K562 (cell line): ENCODE measurements at regions not wholly inside any gene's neighbourhood (a gene's known extent, or its start where the extent isn't known, plus 50 kb on each side); places are given as distances from the start of the nearest gene placed in this dataset.
"Not testable (repeated sequence)": the region's sequence is repeated elsewhere in the genome, so short reads cannot be mapped to it uniquely, and the experiment has no call there.

ENCODE experiments used
- ATAC-seq: fragments of 200-7000 bp; cut with Tn5 transposase; 3 replicates; pipeline ENCODE4 v1.9.1; 2020; ENCODE audit warnings: moderate library complexity
- BruUV-seq: library from RNA; stranded (reverse); fragments of 400-500 nt; replicated peaks from 2 replicates; lab custom pipeline; 2021; lab: Mats Ljungman, UMichigan
- CTCF ChIA-PET: fragments of 300-600 bp; formaldehyde crosslinking; extraction: SDS; loops from one replicate; lab custom pipeline; 2021; ENCODE audit warnings: low intra/inter-chr PET ratio; lab: Yijun Ruan, JAX
- POLR2A ChIA-PET: fragments of 300-600, 350-650 bp; sonication (Branson Sonifier 250); formaldehyde crosslinking; extraction: SDS; loops from one replicate; lab custom pipeline; 2021; ENCODE audit warnings: antibody characterized with exemption, inconsistent platforms; lab: Yijun Ruan, JAX
- DNase-seq, 4 experiments: peaks; one replicate each; pipeline versions ENCODE4 v3.0.0 to v3.0.0-alpha.2; 2011 to 2018; ENCODE audit warnings: low spot score in 3 of 4, mixed read lengths in 3 of 4; ENCODE audit errors: extremely low read depth in 1 of 4
- FAIRE-seq: peaks from 2 replicates; lab custom pipeline; 2011; peaks lifted over from hg19 to GRCh38; lab: Jason Lieb, UNC
- H2AFZ ChIP-seq: 2 replicates; pipeline ENCODE4 v1.6.0; 2011; ENCODE audit warnings: low read depth, low read length, control low read depth, inconsistent platforms
- H3K27ac ChIP-seq: fragments of 200-600 bp; 3 replicates; pipeline ENCODE4 v1.8.0; 2011; ENCODE audit warnings: low read depth, mild to moderate bottlenecking, control low read depth, inconsistent platforms, low read length, moderate library complexity, mixed read lengths; ENCODE audit errors: extremely low read depth
- H3K27me3 ChIP-seq, 2 experiments: fragments of 300-600 bp in 1 of 2; 2 replicates in 1 of 2; 3 replicates in 1 of 2; pipeline versions ENCODE4 v1.6.0 to v1.8.0; 2011; ENCODE audit warnings: inconsistent platforms in 2 of 2, low read length in 2 of 2, mild to moderate bottlenecking in 1 of 2, mixed read lengths in 1 of 2, moderate library complexity in 1 of 2; ENCODE audit not compliant: control insufficient read depth in 2 of 2, insufficient read depth in 2 of 2
- H3K36me3 ChIP-seq: fragments of 300-600 bp; 3 replicates; pipeline ENCODE4 v1.8.0; 2011; ENCODE audit warnings: mild to moderate bottlenecking, low read length, inconsistent platforms; ENCODE audit not compliant: control insufficient read depth, insufficient read depth
- H3K4me1 ChIP-seq, 2 experiments: fragments of 200-600 bp in 1 of 2; replicated peaks in 1 of 2; 2 replicates in 1 of 2; 3 replicates in 1 of 2; pipeline versions ENCODE4 v1.5.1 to v1.8.0; 2011; ENCODE audit warnings: inconsistent platforms in 2 of 2, low read length in 2 of 2, mild to moderate bottlenecking in 1 of 2, mixed read lengths in 1 of 2, moderate library complexity in 1 of 2; ENCODE audit not compliant: control insufficient read depth in 2 of 2, insufficient read depth in 2 of 2
- H3K4me2 ChIP-seq: 2 replicates; pipeline ENCODE4 v1.6.1; 2011; ENCODE audit warnings: low read length, control low read depth, inconsistent platforms, mixed read lengths; ENCODE audit not compliant: insufficient read depth
- H3K4me3 ChIP-seq: fragments of 200-600 bp; sonication (generic), shearing (Covaris generic); 2 replicates; pipeline ENCODE4 v1.5.1; 2016; ENCODE audit warnings: control low read depth, inconsistent platforms
- H3K79me2 ChIP-seq: fragments of 200-600 bp; 3 replicates; pipeline ENCODE4 v1.8.0; 2011; ENCODE audit warnings: low read length, inconsistent platforms; ENCODE audit not compliant: control insufficient read depth, insufficient read depth
- H3K9ac ChIP-seq, 2 experiments: 2 replicates each; pipeline versions ENCODE4 v1.6.0 to v1.6.1; 2011; ENCODE audit warnings: low read depth in 2 of 2, low read length in 2 of 2, control low read depth in 1 of 2, inconsistent platforms in 1 of 2, mild to moderate bottlenecking in 1 of 2, mixed read lengths in 1 of 2; ENCODE audit not compliant: insufficient read depth in 1 of 2
- H3K9me1 ChIP-seq: one replicate; pipeline ENCODE4 v1.6.0; 2011; ENCODE audit warnings: inconsistent platforms, mild to moderate bottlenecking, low read length, moderate library complexity; ENCODE audit not compliant: control insufficient read depth, insufficient read depth
- H3K9me3 ChIP-seq: replicated peaks from 2 replicates; pipeline ENCODE4 v1.5.1; 2011; ENCODE audit warnings: low read depth, low read length, inconsistent platforms; ENCODE audit not compliant: control insufficient read depth, insufficient read depth
- H4K20me1 ChIP-seq: replicated peaks from 2 replicates; pipeline ENCODE4 v1.6.1; 2011; ENCODE audit warnings: low read length, inconsistent platforms, mixed read lengths; ENCODE audit not compliant: control insufficient read depth, insufficient read depth
- EP400 ChIP-seq: fragments of 450-650 bp; IDR thresholded peaks from 2 replicates; pipeline ENCODE4 v1.6.1; 2017; ENCODE audit warnings: antibody characterized with exemption, mild to moderate bottlenecking, moderate library complexity
- WGBS: fragments of 100-300 bp; shearing (Covaris generic); methylation state at CpG from one replicate; pipeline ENCODE4 v1.1.6; 2016; ENCODE audit warnings: low coverage, mixed read lengths; ENCODE audit not compliant: insufficient coverage; ENCODE audit errors: missing lambda C conversion rate; 5-methylcytosine and 5-hydroxymethylcytosine counted together
- in situ Hi-C: fragments of 300-500 bp; cut with MboI; formaldehyde crosslinking; loops from 4 replicates; pipeline ENCODE4 v1.15.0; 2018; ENCODE audit warnings: inconsistent platforms, mixed read lengths
- intact Hi-C: fragments of 100-400 bp; cut with micrococcal nuclease; formaldehyde crosslinking; loops from 2 replicates; pipeline ENCODE4 v1.14.2; 2022
- TF ChIP-seq, protein P1 (sequence below), 3 experiments: fragments of 200-800 bp in 1 of 3; fragments of 250-450 bp in 1 of 3; fragments of 450-650 bp in 1 of 3; sonication (Bioruptor Pico) in 1 of 3; sonication (Bioruptor generic) in 1 of 3; formaldehyde crosslinking in 1 of 3; IDR thresholded peaks; 2 replicates each; pipeline versions ENCODE4 v1.6.1 to v1.8.0; 2016 to 2022; ENCODE audit warnings: mild to moderate bottlenecking in 2 of 3, missing genetic modification characterization in 2 of 3, missing compliant biosample characterization in 1 of 3, moderate library complexity in 1 of 3

DNA sequence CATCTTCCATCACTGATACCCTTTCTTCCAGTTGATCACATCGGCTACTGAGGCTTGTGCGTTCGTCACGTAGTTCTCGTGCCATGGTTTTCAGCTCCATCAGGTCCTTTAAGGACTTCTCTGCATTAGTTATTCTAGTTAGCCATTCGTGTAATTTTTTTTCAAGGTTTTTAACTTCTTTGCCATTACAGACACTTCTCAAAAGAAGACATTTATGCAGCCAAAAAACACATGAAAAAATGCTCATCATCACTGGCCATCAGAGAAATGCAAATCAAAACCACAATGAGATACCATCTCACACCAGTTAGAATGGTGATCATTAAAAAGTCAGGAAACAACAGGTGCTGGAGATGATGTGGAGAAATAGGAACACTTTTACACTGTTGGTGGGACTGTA lies 430.7 kb downstream of the DOK5 start:
- H3K9me3 ChIP-seq, H3K4me2 ChIP-seq, FAIRE-seq, H2AFZ ChIP-seq, H3K79me2 ChIP-seq, H4K20me1 ChIP-seq, ATAC-seq, H3K27ac ChIP-seq, DNase-seq, H3K9ac ChIP-seq, H3K4me3 ChIP-seq, in situ Hi-C loops, POLR2A ChIA-PET, CTCF ChIA-PET, intact Hi-C loops, H3K9me1 ChIP-seq, H3K4me1 ChIP-seq, H3K27me3 ChIP-seq, H3K36me3 ChIP-seq, BruUV-seq: not testable (repeated sequence)
- TF ChIP-seq, protein P1, sequence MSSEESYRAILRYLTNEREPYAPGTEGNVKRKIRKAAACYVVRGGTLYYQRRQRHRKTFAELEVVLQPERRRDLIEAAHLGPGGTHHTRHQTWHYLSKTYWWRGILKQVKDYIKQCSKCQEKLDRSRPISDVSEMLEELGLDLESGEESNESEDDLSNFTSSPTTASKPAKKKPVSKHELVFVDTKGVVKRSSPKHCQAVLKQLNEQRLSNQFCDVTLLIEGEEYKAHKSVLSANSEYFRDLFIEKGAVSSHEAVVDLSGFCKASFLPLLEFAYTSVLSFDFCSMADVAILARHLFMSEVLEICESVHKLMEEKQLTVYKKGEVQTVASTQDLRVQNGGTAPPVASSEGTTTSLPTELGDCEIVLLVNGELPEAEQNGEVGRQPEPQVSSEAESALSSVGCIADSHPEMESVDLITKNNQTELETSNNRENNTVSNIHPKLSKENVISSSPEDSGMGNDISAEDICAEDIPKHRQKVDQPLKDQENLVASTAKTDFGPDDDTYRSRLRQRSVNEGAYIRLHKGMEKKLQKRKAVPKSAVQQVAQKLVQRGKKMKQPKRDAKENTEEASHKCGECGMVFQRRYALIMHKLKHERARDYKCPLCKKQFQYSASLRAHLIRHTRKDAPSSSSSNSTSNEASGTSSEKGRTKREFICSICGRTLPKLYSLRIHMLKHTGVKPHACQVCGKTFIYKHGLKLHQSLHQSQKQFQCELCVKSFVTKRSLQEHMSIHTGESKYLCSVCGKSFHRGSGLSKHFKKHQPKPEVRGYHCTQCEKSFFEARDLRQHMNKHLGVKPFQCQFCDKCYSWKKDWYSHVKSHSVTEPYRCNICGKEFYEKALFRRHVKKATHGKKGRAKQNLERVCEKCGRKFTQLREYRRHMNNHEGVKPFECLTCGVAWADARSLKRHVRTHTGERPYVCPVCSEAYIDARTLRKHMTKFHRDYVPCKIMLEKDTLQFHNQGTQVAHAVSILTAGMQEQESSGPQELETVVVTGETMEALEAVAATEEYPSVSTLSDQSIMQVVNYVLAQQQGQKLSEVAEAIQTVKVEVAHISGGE (CRISPR knock-in tag; IDR thresholded peaks at IDR 0.05) = peak in 1 of 3 experiments; percentile 80; a peak in 1 of 6 replicates
- WGBS = 0% methylated on average over 2 of the region's 6 CpGs

DNA sequence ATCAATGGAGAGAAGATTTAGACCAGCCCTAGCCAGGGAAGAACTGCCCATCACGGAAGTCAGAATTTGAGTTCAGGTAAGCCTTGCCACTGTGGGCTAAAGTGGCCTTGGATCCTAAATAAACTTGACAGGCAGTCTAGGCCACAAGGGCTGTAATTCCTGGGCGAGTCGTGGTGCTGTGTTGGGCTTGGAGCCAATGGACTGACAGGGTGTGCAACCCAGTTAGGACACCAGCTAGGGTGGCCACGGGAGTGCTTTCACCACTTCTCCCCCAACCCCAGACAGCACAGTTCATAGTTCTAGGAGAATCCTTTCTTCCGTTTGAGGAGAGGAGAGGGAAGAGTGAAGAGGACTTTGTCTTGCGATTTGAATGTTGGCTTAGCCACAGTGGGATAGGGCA lies 422.4 kb downstream of the DOK5 start:
- WGBS = 0% methylated on average over 5 of the region's 6 CpGs
- Histone ChIP-seq H3K27me3 (no peaks in the 10 kb centered on the region), H3K9me1 (no peaks in the 10 kb centered on the region), H4K20me1 (no peaks in the 10 kb centered on the region), H3K4me1 (no peaks in the 10 kb centered on the region), H3K9ac (no peak overlapping the region), H2AFZ (no peak overlapping the region), H3K9me3 (peaks cover 2% of the 10 kb centered on the region; the same call in 1 of the 2 replicates), H3K4me3 (no peak overlapping the region), H3K79me2 (no peaks in the 10 kb centered on the region), H3K4me2 (no peak overlapping the region), H3K27ac (no peak overlapping the region), H3K36me3 (no peaks in the 10 kb centered on the region)
- intact Hi-C loops (no loop called here), in situ Hi-C loops (no loop called here)
- POLR2A ChIA-PET = no interaction called here
- no peak for DNase-seq
- no peak for TF ChIP-seq EP400
- TF ChIP-seq, protein P1 (CRISPR knock-in tag; IDR thresholded peaks at IDR 0.05) = peak in 1 of 3 experiments; percentile 74; a peak in 2 of 6 replicates
- no peak for FAIRE-seq
- CTCF ChIA-PET = no interaction called here
- ATAC-seq = no peak
- BruUV-seq = no TSS peak
